ENCODE measurements at regions not wholly inside any gene's neighbourhood (a gene's known extent, or its start where the extent isn't known, plus 50 kb on each side); places are given as distances from the start of the nearest gene placed in this dataset.

- peaks cover 8% of the 10 kb centered on the region for H3K9me3 Mint-ChIP-seq
- no peak for TF ChIP-seq CTCF (IDR thresholded peaks at IDR 0.05)
- H3K4me3 Mint-ChIP-seq: no peak overlapping the region
- no peak overlapping the region for H3K27ac Mint-ChIP-seq
- DNase-seq: no peak
- H3K27me3 Mint-ChIP-seq (ENCODE audit: low read depth, poor library complexity): no peaks in the 10 kb centered on the region
- peaks cover 10% of the 10 kb centered on the region for H3K4me1 Mint-ChIP-seq
- H3K36me3 Mint-ChIP-seq (ENCODE audit: low read depth): no peaks in the 10 kb centered on the region
These were observed 202.7 kb upstream of the MPPED2 start for GRCh38 chr11:30788849-30789248.

DNA sequence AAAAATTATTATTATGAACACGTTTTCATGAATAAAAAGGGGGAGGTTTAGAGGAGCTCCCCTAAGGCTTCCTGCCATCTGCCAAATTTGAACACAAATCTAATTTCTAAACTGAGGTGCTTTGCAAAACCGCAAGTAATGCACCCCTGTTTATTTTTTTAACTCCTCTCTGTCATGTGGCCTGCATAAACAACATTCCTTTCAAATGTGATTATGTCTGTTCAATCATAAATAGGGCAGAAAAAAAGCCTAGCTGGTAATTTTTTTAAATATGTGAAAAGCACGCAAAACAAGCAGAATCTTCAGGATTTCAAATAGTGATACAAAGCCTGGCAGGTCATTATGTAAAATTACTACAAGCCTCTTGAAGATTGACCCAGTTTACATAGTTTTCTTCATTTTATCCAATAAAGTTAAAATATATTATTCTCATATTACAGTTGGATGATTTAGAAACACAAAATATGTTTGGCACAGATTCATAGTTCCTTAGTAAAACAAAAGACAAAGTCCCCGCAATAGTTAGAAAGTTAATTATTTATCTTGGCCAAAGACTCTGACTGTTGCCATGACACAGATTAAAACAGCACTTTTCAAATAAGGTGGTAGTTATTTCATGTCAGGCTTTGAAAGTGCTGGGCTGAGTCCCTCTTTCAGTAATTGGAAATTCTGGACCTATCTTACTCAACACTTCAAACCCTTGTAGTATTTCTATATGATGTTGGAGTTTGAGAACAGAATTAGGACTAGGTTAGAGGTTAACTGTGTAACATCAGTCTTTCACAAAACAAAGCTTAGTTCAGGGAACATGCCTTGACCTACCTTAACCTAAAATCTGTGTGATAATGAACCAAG, 200.3 kb upstream of the MPPED2 start:
- Mint-ChIP-seq H3K27me3 (ENCODE audit: low read depth, poor library complexity) (no peaks in the 10 kb centered on the region), H3K4me3 (no peak overlapping the region), H3K9me3 (peaks cover 8% of the 10 kb centered on the region), H3K36me3 (ENCODE audit: low read depth) (no peaks in the 10 kb centered on the region), H3K27ac (no peak overlapping the region), H3K4me1 (peaks cover 6% of the 10 kb centered on the region)
- TF ChIP-seq CTCF (IDR thresholded peaks at IDR 0.05): no peak
- DNase-seq: no peak

- H3K9me3 Mint-ChIP-seq: peaks cover 9% of the 10 kb centered on the region
- H3K4me1 Mint-ChIP-seq: peaks cover 31% of the 10 kb centered on the region
- H3K27me3 Mint-ChIP-seq (ENCODE audit: low read depth, poor library complexity): no peaks in the 10 kb centered on the region
- DNase-seq: no peak
- H3K27ac Mint-ChIP-seq: no peak overlapping the region
- no peaks in the 10 kb centered on the region for H3K36me3 Mint-ChIP-seq (ENCODE audit: low read depth)
- no peak for TF ChIP-seq CTCF (IDR thresholded peaks at IDR 0.05)
- no peak overlapping the region for H3K4me3 Mint-ChIP-seq
These were observed 192.4 kb upstream of the MPPED2 start for GRCh38 chr11:30778596-30778995.

DNA sequence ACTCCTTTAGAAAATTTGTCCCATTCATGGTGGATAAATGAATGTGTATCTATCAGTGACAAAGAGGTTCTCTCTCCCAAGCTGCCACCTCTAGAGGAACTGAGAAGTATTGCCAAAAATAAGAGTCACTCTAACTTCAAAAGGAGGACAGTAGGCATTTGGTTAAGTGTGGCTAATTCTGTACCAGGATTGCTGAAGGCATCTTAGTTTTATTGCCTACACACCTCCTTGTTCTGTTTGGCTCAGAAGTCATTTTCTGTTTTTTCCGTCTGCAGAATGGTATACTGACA, 189.0 kb upstream of the MPPED2 start:
- Mint-ChIP-seq H3K27me3 (ENCODE audit: low read depth, poor library complexity) (no peaks in the 10 kb centered on the region), H3K27ac (no peak overlapping the region), H3K4me1 (peaks cover 34% of the 10 kb centered on the region), H3K36me3 (ENCODE audit: low read depth) (no peaks in the 10 kb centered on the region), H3K9me3 (peaks cover 9% of the 10 kb centered on the region), H3K4me3 (peak overlapping the region; percentile 35)
- TF ChIP-seq CTCF (IDR thresholded peaks at IDR 0.05): no peak
- no peak for DNase-seq

- DNase-seq: peak; percentile 47
- Mint-ChIP-seq H3K4me1 (peaks cover 34% of the 10 kb centered on the region), H3K9me3 (peaks cover 9% of the 10 kb centered on the region), H3K4me3 (peak overlapping the region; percentile 69), H3K27ac (peak overlapping the region; percentile 66), H3K36me3 (ENCODE audit: low read depth) (no peaks in the 10 kb centered on the region), H3K27me3 (ENCODE audit: low read depth, poor library complexity) (no peaks in the 10 kb centered on the region)
- TF ChIP-seq CTCF (IDR thresholded peaks at IDR 0.05): no peak
These were observed 188.5 kb upstream of the MPPED2 start for GRCh38 chr11:30774496-30775232.

All from nephron progenitor cell (in vitro differentiated cells).